ENCODE measurements at regions not wholly inside any gene's neighbourhood (a gene's known extent, or its start where the extent isn't known, plus 50 kb on each side); places are given as distances from the start of the nearest gene placed in this dataset.

GRCh38 chr15:101559952-101560351, 70.4 kb upstream of the PCSK6 start:
- Histone ChIP-seq H3K36me3 (ENCODE audit: control insufficient read depth, insufficient read depth, low read length) (no peaks in the 10 kb centered on the region), H3K4me1 (no peaks in the 10 kb centered on the region), H3K27me3 (replicated peaks; ENCODE audit: control insufficient read depth, insufficient read depth, low read length) (no peaks in the 10 kb centered on the region), H3K9me3 (no peaks in the 10 kb centered on the region), H3K4me3 (ENCODE audit: low read depth, low read length) (no peak overlapping the region)
- CTCF ChIA-PET: no interaction called here
- Mint-ChIP-seq H3K4me1 (ENCODE audit: low read depth, unreplicated experiment) (peaks cover 7% of the 10 kb centered on the region), H3K4me3 (ENCODE audit: unreplicated experiment) (no peak overlapping the region), H3K27ac (ENCODE audit: unreplicated experiment) (no peak overlapping the region), H3K27me3 (ENCODE audit: insufficient read depth, unreplicated experiment) (no peaks in the 10 kb centered on the region), H3K9me3 (ENCODE audit: unreplicated experiment) (peaks cover 9% of the 10 kb centered on the region), H3K36me3 (ENCODE audit: insufficient read depth, unreplicated experiment) (no peaks in the 10 kb centered on the region)
- DNase-seq: no peak
- no peak for TF ChIP-seq CTCF (IDR thresholded peaks at IDR 0.05; ENCODE audit: insufficient read depth in 1 of 2, low read depth in 1 of 2, low read length in 1 of 2, severe bottlenecking in 1 of 2, unreplicated experiment in 1 of 2)
- intact Hi-C loops (cut with micrococcal nuclease; ENCODE audit: unreplicated experiment): no loop called here
- BruUV-seq (replicated peaks): no TSS peak
- POLR2A ChIA-PET: no interaction called here

GRCh38 chr15:101558221-101558941, 68.9 kb upstream of the PCSK6 start:
- Mint-ChIP-seq H3K9me3 (ENCODE audit: unreplicated experiment) (peaks cover 9% of the 10 kb centered on the region), H3K4me1 (ENCODE audit: low read depth, unreplicated experiment) (peaks cover 7% of the 10 kb centered on the region), H3K27me3 (ENCODE audit: insufficient read depth, unreplicated experiment) (no peaks in the 10 kb centered on the region), H3K27ac (ENCODE audit: unreplicated experiment) (no peak overlapping the region), H3K36me3 (ENCODE audit: insufficient read depth, unreplicated experiment) (no peaks in the 10 kb centered on the region), H3K4me3 (ENCODE audit: unreplicated experiment) (no peak overlapping the region)
- no peaks in the 10 kb centered on the region for H3K9me3 ChIP-seq
- intact Hi-C loops (cut with micrococcal nuclease; ENCODE audit: unreplicated experiment): no loop called here
- POLR2A ChIA-PET: no interaction called here
- no peaks in the 10 kb centered on the region for H3K36me3 ChIP-seq (ENCODE audit: control insufficient read depth, insufficient read depth, low read length)
- TF ChIP-seq CTCF (IDR thresholded peaks at IDR 0.05; ENCODE audit: insufficient read depth in 1 of 2, low read depth in 1 of 2, low read length in 1 of 2, severe bottlenecking in 1 of 2, unreplicated experiment in 1 of 2): no peak
- peak in 1 of 2 experiments; percentile 34 for DNase-seq
- BruUV-seq (replicated peaks): no TSS peak
- H3K4me1 ChIP-seq: no peaks in the 10 kb centered on the region
- CTCF ChIA-PET: no interaction called here
- H3K4me3 ChIP-seq (ENCODE audit: low read depth, low read length): no peak overlapping the region
- no peaks in the 10 kb centered on the region for H3K27me3 ChIP-seq (replicated peaks; ENCODE audit: control insufficient read depth, insufficient read depth, low read length)

- TF ChIP-seq CTCF (IDR thresholded peaks at IDR 0.05; ENCODE audit: insufficient read depth in 1 of 2, low read depth in 1 of 2, low read length in 1 of 2, severe bottlenecking in 1 of 2, unreplicated experiment in 1 of 2): no peak
- BruUV-seq (replicated peaks): no TSS peak
- Histone ChIP-seq H3K36me3 (ENCODE audit: control insufficient read depth, insufficient read depth, low read length) (no peaks in the 10 kb centered on the region), H3K27me3 (replicated peaks; ENCODE audit: control insufficient read depth, insufficient read depth, low read length) (no peaks in the 10 kb centered on the region), H3K4me3 (ENCODE audit: low read depth, low read length) (no peak overlapping the region), H3K9me3 (no peaks in the 10 kb centered on the region), H3K4me1 (no peaks in the 10 kb centered on the region; the same call in 1 of the 2 replicates)
- no peak for DNase-seq
- Mint-ChIP-seq H3K4me3 (ENCODE audit: unreplicated experiment) (no peak overlapping the region), H3K4me1 (ENCODE audit: low read depth, unreplicated experiment) (peaks cover 8% of the 10 kb centered on the region), H3K27ac (ENCODE audit: unreplicated experiment) (no peak overlapping the region), H3K36me3 (ENCODE audit: insufficient read depth, unreplicated experiment) (no peaks in the 10 kb centered on the region), H3K9me3 (ENCODE audit: unreplicated experiment) (peaks cover 9% of the 10 kb centered on the region), H3K27me3 (ENCODE audit: insufficient read depth, unreplicated experiment) (no peaks in the 10 kb centered on the region)
- POLR2A ChIA-PET: no interaction called here
- CTCF ChIA-PET: no interaction called here
- intact Hi-C loops (cut with micrococcal nuclease; ENCODE audit: unreplicated experiment): no loop called here
Measured at GRCh38 chr15:101556273-101556672, 66.8 kb upstream of the PCSK6 start.

All from Caco-2 (cell line).